ENCODE measurements at regions not wholly inside any gene's neighbourhood (a gene's known extent, or its start where the extent isn't known, plus 50 kb on each side); places are given as distances from the start of the nearest gene placed in this dataset.
A peak's percentile ranks its signal among the peaks of the same experiment; 100 is the strongest.

GRCh38 chr1:218498056-218498938 is 153.2 kb downstream of the TGFB2 start:
- FAIRE-seq (no peak), DNase-seq (ENCODE audit: low read depth in 1 of 2, low spot score in 2 of 2) (no peak)
- Histone ChIP-seq H3K23me2 (ENCODE audit: low read depth, low read length) (no peaks in the 10 kb centered on the region), H3K4ac (replicated peaks; ENCODE audit: insufficient read length, low read depth, low read length) (no peak overlapping the region), H3K9ac (replicated peaks in 1 of 4; ENCODE audit: extremely low read depth in 1 of 4, low read depth in 3 of 4, low read length in 3 of 4) (no peak overlapping the region), H3K14ac (ENCODE audit: insufficient read length) (no peak overlapping the region), H4K20me1 (replicated peaks in 1 of 2; ENCODE audit: control insufficient read depth in 1 of 2, insufficient read depth in 2 of 2, low read length in 2 of 2) (no peaks in the 10 kb centered on the region), H2BK5ac (ENCODE audit: low read depth, low read length) (no peak overlapping the region), H2BK20ac (ENCODE audit: low read length) (no peak overlapping the region), H3K27me3 (replicated peaks in 1 of 4; ENCODE audit: control insufficient read depth in 3 of 4, extremely low read depth in 1 of 4, insufficient read depth in 3 of 4, low read length in 3 of 4) (no peaks in the 10 kb centered on the region), H2BK12ac (ENCODE audit: low read depth, low read length) (peak overlapping the region; percentile 32; the same call in 1 of the 2 replicates), H3K4me2 (ENCODE audit: insufficient read depth in 1 of 2, low read depth in 2 of 2, low read length in 2 of 2) (no peak overlapping the region), H3K18ac (ENCODE audit: extremely low read depth, low read length) (no peak overlapping the region), H2BK15ac (ENCODE audit: low read length) (no peak overlapping the region), H4K91ac (replicated peaks; ENCODE audit: insufficient read length, low read length) (no peak overlapping the region), H3K4me1 (replicated peaks in 1 of 4; ENCODE audit: control insufficient read depth in 3 of 4, insufficient read depth in 4 of 4, low read length in 3 of 4) (peaks cover 0 to 9% (median 5%) of the 10 kb centered on the region in 4 experiments; a peak in 6 of 7 replicates), H2AK5ac (ENCODE audit: low read depth, low read length) (no peak overlapping the region), H3K23ac (ENCODE audit: insufficient read length) (no peak overlapping the region), H3K27ac (ENCODE audit: low read depth, low read length) (no peak overlapping the region), H4K8ac (ENCODE audit: extremely low read depth, insufficient read depth, low read length) (no peak overlapping the region), H2AFZ (ENCODE audit: low read length) (no peak overlapping the region), H3K56ac (replicated peaks; ENCODE audit: insufficient read length, low read depth, low read length) (no peak overlapping the region), H4K5ac (ENCODE audit: insufficient read length, low read depth, low read length) (no peak overlapping the region), H3K79me1 (ENCODE audit: low read depth, low read length) (no peaks in the 10 kb centered on the region), H3K4me3 (ENCODE audit: extremely low read depth in 1 of 4, insufficient read depth in 2 of 4, low read depth in 3 of 4, low read length in 4 of 4) (no peak overlapping the region), H3K79me2 (ENCODE audit: control insufficient read depth in 1 of 2, insufficient read depth in 2 of 2, low read length in 2 of 2) (no peaks in the 10 kb centered on the region), H2BK120ac (replicated peaks; ENCODE audit: low read depth, low read length) (no peak overlapping the region), H3K36me3 (ENCODE audit: control insufficient read depth in 2 of 4, insufficient read depth in 4 of 4, low read length in 3 of 4) (no peaks in the 10 kb centered on the region), H3K9me3 (ENCODE audit: insufficient read depth in 2 of 2, low read depth in 1 of 2, low read length in 1 of 2) (no peaks in the 10 kb centered on the region)
- ChIA-PET POLR2A (ENCODE audit: partially characterized antibody) (no interaction called here), CTCF (ENCODE audit: partially characterized antibody) (no interaction called here)
- WGBS, 2 experiments (ENCODE audit: extremely low coverage in 1 of 2, insufficient coverage in 1 of 2, insufficient read length in 1 of 2, insufficient replicate concordance in 2 of 2, low coverage in 1 of 2, low lambda C conversion rate in 2 of 2, missing lambda C conversion rate in 1 of 2) = 90% methylated on average over 8 of the region's 8 CpGs; no CpG with 5 or more reads in 1 of the 2 experiments
- TF ChIP-seq SP1 (IDR thresholded peaks at IDR 0.05; ENCODE audit: low read depth, low read length) (no peak), SRF (IDR thresholded peaks at IDR 0.05; ENCODE audit: low read depth, low read length) (no peak), TEAD4 (IDR thresholded peaks at IDR 0.05; ENCODE audit: low read depth, low read length) (no peak), ZNF274 (IDR thresholded peaks at IDR 0.05; ENCODE audit: borderline replicate concordance, extremely low read depth, low read length) (no peak), JUND (IDR thresholded peaks at IDR 0.05; ENCODE audit: low read length) (no peak), CTCF (IDR thresholded peaks at IDR 0.05; ENCODE audit: control extremely low read depth in 1 of 3, insufficient read depth in 1 of 3, low read depth in 1 of 3, low read length in 3 of 3) (no peak), BCL11A (IDR thresholded peaks at IDR 0.05; ENCODE audit: low read depth in 2 of 2, low read length in 2 of 2) (no peak), EZH2 (IDR thresholded peaks at IDR 0.05; ENCODE audit: low read depth, low read length, severe bottlenecking) (no peak), KDM4A (IDR thresholded peaks at IDR 0.05; ENCODE audit: low read depth, low read length, severe bottlenecking) (no peak), POLR2AphosphoS5 (IDR thresholded peaks at IDR 0.05; ENCODE audit: low read depth, low read length) (no peak)
